Esophagus muscularis mucosa (tissue), 3 donors: ENCODE measurements at regions not wholly inside any gene's neighbourhood (a gene's known extent, or its start where the extent isn't known, plus 50 kb on each side); places are given as distances from the start of the nearest gene placed in this dataset.

Experiments
- CTCF ChIP-seq, 3 experiments: fragments of 200-600 bp in 2 of 3; fragments of 450-650 bp in 1 of 3; sonication (generic) in 2 of 3; IDR thresholded peaks; one replicate each; pipeline ENCODE4 v1.5.1; 2017 to 2019; ENCODE audit warnings: antibody characterized with exemption in 3 of 3, mild to moderate bottlenecking in 2 of 3, moderate library complexity in 1 of 3
- EP300 ChIP-seq: sonication (generic); formaldehyde crosslinking; IDR thresholded peaks from one replicate; pipeline ENCODE4 v1.6.1; 2017; ENCODE audit warnings: antibody characterized with exemption

GRCh38 chr10:130634816-130635215, 498.6 kb downstream of the GLRX3 start:
- TF ChIP-seq CTCF (IDR thresholded peaks at IDR 0.05): no peak
- TF ChIP-seq EP300: no peak
